Activated CD4-positive, alpha-beta memory T cell treated with anti-CD3 and anti-CD28 coated beads for 36 hours (primary cell): ENCODE measurements at regions not wholly inside any gene's neighbourhood (a gene's known extent, or its start where the extent isn't known, plus 50 kb on each side); places are given as distances from the start of the nearest gene placed in this dataset.

Experiments
- CTCF ChIA-PET: fragments of 350-600 bp; sonication (Branson Sonifier 250); formaldehyde crosslinking; loops from one replicate; lab custom pipeline; 2021; ENCODE audit warnings: antibody characterized with exemption, inconsistent platforms; lab: Charles Lee
- POLR2A ChIA-PET: fragments of 350-600 bp; sonication (Branson Sonifier 250); formaldehyde crosslinking; loops from one replicate; lab custom pipeline; 2021; ENCODE audit warnings: antibody characterized with exemption; lab: Charles Lee
- DNase-seq: peaks from one replicate; pipeline ENCODE4 v3.0.0-alpha.2; 2020
- H3K27ac Mint-ChIP-seq: one replicate; pipeline ENCODE4 v1.8.0; 2021; ENCODE audit warnings: mixed read lengths
- H3K27me3 Mint-ChIP-seq: one replicate; pipeline ENCODE4 v1.8.0; 2021; ENCODE audit warnings: mixed read lengths
- H3K36me3 Mint-ChIP-seq: one replicate; pipeline ENCODE4 v1.8.0; 2021; ENCODE audit warnings: mixed read lengths
- H3K4me1 Mint-ChIP-seq: one replicate; pipeline ENCODE4 v1.8.0; 2021; ENCODE audit warnings: low read depth, mixed read lengths
- H3K4me3 Mint-ChIP-seq: one replicate; pipeline ENCODE4 v1.8.0; 2021; ENCODE audit warnings: mild to moderate bottlenecking, mixed read lengths
- H3K9me3 Mint-ChIP-seq: one replicate; pipeline ENCODE4 v1.8.0; 2021; ENCODE audit warnings: mixed read lengths
- intact Hi-C: fragments of 100-400 bp; cut with micrococcal nuclease; formaldehyde crosslinking; loops from one replicate; pipeline ENCODE4 v1.15.1; 2023

GRCh38 chr1:89464008-89464407 lies 60.6 kb upstream of the LRRC8B start:
- ChIA-PET CTCF (interaction anchor here (0.6 to 1.2 kb wide), 4 partner anchors 188 to 481 kb away, joined by 3 to 4 read pairs (median 3); no protein-coding TSS in a partner anchor), POLR2A (interaction anchor here (1.0 kb wide), 1 partner anchor 154 kb away, joined by 3 read pairs; no protein-coding TSS in a partner anchor)
- Mint-ChIP-seq H3K27me3 (peaks cover 51% of the 10 kb centered on the region), H3K36me3 (no peaks in the 10 kb centered on the region), H3K27ac (no peak overlapping the region), H3K4me3 (no peak overlapping the region), H3K9me3 (no peaks in the 10 kb centered on the region), H3K4me1 (peaks cover 20% of the 10 kb centered on the region)
- DNase-seq, result peak; percentile 32
- intact Hi-C loops, result loop anchor here (2.0 kb wide), 2 partner anchors 13 to 423 kb away; no protein-coding TSS in a partner anchor

GRCh38 chr1:89465201-89465600 lies 59.4 kb upstream of the LRRC8B start:
- Mint-ChIP-seq H3K27ac (peak overlapping the region; percentile 47), H3K36me3 (no peaks in the 10 kb centered on the region), H3K27me3 (peaks cover 44% of the 10 kb centered on the region), H3K4me3 (no peak overlapping the region), H3K4me1 (peaks cover 20% of the 10 kb centered on the region), H3K9me3 (no peaks in the 10 kb centered on the region)
- peak; percentile 55 for DNase-seq
- intact Hi-C loops, result loop anchor here (1.0 to 2.0 kb wide), 3 partner anchors 14 to 424 kb away; no protein-coding TSS in a partner anchor
- CTCF ChIA-PET, result interaction anchor here (1.0 to 1.5 kb wide), 4 partner anchors 10 to 379 kb away, joined by 3 to 5 read pairs (median 4); no protein-coding TSS in a partner anchor
- POLR2A ChIA-PET, result interaction anchor here (1.0 to 1.5 kb wide), 4 partner anchors 14 to 255 kb away, joined by 3 to 7 read pairs (median 3); no protein-coding TSS in a partner anchor

- ChIA-PET POLR2A (interaction anchor here (1.5 kb wide), 1 partner anchor 254 kb away, joined by 3 read pairs; no protein-coding TSS in a partner anchor), CTCF (no interaction called here)
- Mint-ChIP-seq H3K27me3 (peaks cover 33% of the 10 kb centered on the region), H3K36me3 (no peaks in the 10 kb centered on the region), H3K4me1 (peaks cover 20% of the 10 kb centered on the region), H3K9me3 (no peaks in the 10 kb centered on the region), H3K27ac (no peak overlapping the region), H3K4me3 (no peak overlapping the region)
- intact Hi-C loops, result no loop called here
- DNase-seq, result no peak
Measured at GRCh38 chr1:89466307-89466930, 58.2 kb upstream of the LRRC8B start.

GRCh38 chr1:89472253-89472652 lies 52.4 kb upstream of the LRRC8B start:
- Mint-ChIP-seq H3K4me3 (no peak overlapping the region), H3K36me3 (peaks cover 4% of the 10 kb centered on the region), H3K27me3 (peaks cover 1% of the 10 kb centered on the region), H3K27ac (no peak overlapping the region), H3K4me1 (no peaks in the 10 kb centered on the region), H3K9me3 (peaks cover 14% of the 10 kb centered on the region)
- CTCF ChIA-PET, result no interaction called here
- DNase-seq, result no peak
- POLR2A ChIA-PET, result no interaction called here
- intact Hi-C loops, result no loop called here

GRCh38 chr1:89472886-89473417 lies 51.7 kb upstream of the LRRC8B start:
- no peak overlapping the region for H3K4me3 Mint-ChIP-seq
- peaks cover 1% of the 10 kb centered on the region for H3K27me3 Mint-ChIP-seq
- ChIA-PET CTCF (interaction anchor here (1.5 kb wide), 1 partner anchor 11 kb away, joined by 4 read pairs; no protein-coding TSS in a partner anchor), POLR2A (no interaction called here)
- H3K36me3 Mint-ChIP-seq, result peaks cover 4% of the 10 kb centered on the region
- H3K9me3 Mint-ChIP-seq, result peaks cover 14% of the 10 kb centered on the region
- no peaks in the 10 kb centered on the region for H3K4me1 Mint-ChIP-seq
- no peak for DNase-seq
- no peak overlapping the region for H3K27ac Mint-ChIP-seq
- intact Hi-C loops, result no loop called here
